Cerebellar nuclear complex (tissue), 1 donor: ENCODE measurements at regions not wholly inside any gene's neighbourhood (a gene's known extent, or its start where the extent isn't known, plus 50 kb on each side); places are given as distances from the start of the nearest gene placed in this dataset.

ENCODE experiments used
- DNase-seq, 2 experiments: peaks; one replicate each; lab custom pipeline; 2025; lab: John Stamatoyannopoulos, UW

DNA sequence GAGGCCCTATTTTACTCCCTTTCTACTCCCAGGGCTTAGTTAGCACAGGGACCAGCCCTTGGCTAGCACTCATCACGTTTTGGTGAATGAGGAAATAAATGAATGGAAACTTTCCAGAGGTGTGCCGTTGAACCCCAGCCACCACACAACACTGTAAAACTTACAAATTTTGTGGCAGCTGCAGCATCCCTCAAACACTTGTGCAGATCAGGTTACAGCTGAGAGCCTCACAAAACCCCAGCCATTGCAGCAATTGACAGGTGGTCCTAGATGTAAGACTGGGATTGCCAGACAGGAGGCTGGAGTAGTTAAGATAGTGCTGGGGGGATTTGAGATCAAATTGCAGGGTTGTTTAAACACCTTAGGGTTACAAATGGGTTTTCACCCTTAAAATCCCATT, 482.2 kb upstream of the KIF2A start:
- DNase-seq = no peak

DNA sequence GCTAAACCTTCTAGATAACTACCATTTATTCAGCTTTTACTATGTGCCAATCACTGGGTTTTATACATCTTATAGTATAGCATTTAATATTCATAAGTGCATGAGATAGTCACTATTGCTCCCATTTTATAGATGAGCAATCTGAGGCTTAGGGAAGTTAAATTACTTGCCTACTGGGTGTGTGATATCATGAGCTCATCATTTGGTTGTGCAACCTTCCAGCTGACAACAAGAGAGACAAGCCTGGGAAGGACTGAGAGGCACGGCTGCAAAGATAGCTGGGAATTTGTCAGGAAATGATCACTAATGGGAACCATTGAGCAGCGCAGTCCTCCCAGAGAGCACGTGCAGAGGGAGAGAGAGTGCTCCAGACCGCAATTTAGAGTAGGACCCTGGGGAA, 481.6 kb upstream of the KIF2A start:
- DNase-seq = no peak

DNA sequence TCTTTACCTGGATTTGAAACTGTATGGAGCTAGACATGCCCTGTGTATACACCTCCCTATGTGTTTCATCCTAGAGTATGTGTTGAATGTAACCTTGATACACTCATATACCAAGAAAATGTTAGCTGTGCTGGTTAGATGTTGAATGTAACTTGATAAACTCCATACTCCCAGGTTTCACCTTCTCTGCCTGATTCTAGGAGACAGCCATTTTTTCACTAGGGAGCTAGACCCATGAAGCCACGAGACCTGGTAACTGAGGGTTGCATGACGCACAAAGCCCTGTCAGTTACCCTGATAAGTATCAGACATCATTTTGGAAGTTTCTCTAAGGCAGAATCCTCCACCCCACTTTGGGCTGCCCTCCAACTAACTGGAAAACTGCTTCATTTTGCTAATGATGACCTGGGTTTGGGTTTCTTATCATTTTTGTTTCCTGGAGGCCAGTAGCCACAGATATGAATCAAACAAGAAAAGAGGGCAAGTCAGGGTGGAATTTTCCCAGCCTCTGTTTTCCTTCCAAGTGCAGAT, 478.5 kb upstream of the KIF2A start:
- no peak for DNase-seq

DNA sequence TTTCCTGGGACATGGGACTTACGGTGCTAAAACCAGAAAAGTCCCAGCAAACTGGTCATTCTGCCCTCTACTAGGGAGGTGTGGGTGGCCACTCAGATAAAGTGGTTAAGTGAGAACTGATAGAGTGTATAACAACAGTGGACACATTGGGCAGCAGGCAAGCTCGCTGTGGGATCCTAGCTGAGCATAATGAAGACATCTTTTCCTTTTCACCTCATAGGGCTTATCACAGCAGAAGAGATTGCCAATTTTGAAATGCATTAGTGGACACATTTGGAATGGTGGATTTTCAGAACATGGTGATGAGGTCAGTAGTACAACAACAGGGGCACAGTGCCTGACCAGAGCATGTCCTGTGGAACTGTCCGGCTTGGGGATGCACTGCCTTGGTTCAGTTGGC, 477.1 kb upstream of the KIF2A start:
- DNase-seq = no peak

- DNase-seq = no peak
Observed at GRCh38 chr5:61831736-61832135, 474.3 kb upstream of the KIF2A start.

GRCh38 chr5:61837788-61838187, 468.2 kb upstream of the KIF2A start:
- DNase-seq = no peak

DNA sequence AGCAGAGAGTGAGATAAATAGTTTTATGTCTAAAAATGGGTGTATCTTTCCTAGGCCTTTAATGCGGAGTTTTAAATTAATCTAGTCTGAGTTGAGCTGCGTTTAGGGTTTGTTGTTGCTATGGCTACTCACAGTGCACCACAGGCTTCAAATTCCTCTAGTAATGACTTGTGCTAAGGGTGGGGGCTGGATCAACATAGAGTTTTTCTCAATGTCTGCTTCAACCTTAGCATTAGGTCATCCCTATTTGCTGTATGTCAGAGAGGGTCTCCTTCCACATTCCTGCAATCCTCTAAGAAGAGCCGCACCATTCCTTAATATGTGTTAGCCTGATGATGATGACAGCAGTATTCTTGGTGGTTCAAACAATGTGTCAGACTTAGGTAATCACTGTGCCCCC, 465.6 kb upstream of the KIF2A start:
- DNase-seq = no peak

GRCh38 chr5:61842840-61843239, 463.2 kb upstream of the KIF2A start:
- DNase-seq = no peak

GRCh38 chr5:61850696-61851095, 455.3 kb upstream of the KIF2A start:
- no peak for DNase-seq

DNA sequence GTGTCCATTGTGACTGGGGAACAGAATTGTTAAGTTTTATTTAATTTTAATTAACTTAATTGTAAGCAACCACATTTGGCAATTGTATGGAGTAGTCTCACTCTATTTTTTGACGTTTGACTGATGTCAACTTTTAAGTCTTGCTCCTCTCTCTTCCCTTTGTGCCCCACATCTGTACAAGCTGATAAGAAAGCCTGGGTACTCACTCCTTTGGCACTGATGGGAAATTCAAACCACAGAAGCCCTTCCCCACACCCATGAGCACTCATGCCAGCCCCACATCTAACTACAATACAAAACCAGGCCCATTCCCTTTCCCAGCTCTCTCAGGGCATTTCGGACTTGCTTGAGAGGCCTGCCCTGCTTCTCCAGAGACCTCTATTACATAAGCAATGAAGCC, 451.5 kb upstream of the KIF2A start:
- no peak for DNase-seq

GRCh38 chr5:61860978-61861377, 445.0 kb upstream of the KIF2A start:
- DNase-seq = no peak

DNA sequence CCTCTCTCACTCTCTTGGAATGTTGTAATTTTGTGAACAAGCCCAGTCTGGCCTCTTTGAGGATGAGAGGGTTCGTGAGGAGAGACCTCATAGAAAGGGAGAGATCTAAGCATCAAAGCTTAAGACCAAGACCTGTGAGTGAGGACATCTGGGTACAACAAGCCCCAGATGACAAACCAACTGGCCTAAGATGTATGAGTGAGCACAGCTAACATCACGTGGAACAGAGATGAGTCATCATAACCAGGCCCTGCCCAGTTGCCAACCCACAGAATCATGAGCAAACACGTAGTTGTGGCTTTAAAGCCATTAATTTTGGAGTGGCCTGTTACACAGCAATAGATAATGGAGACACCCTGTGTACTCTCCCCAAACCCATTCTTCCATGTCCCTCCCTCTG, 439.1 kb upstream of the KIF2A start:
- DNase-seq = no peak

GRCh38 chr5:61869333-61869732, 436.7 kb upstream of the KIF2A start:
- no peak for DNase-seq

- DNase-seq = no peak
Observed at GRCh38 chr5:61878471-61878870, 427.5 kb upstream of the KIF2A start.

DNA sequence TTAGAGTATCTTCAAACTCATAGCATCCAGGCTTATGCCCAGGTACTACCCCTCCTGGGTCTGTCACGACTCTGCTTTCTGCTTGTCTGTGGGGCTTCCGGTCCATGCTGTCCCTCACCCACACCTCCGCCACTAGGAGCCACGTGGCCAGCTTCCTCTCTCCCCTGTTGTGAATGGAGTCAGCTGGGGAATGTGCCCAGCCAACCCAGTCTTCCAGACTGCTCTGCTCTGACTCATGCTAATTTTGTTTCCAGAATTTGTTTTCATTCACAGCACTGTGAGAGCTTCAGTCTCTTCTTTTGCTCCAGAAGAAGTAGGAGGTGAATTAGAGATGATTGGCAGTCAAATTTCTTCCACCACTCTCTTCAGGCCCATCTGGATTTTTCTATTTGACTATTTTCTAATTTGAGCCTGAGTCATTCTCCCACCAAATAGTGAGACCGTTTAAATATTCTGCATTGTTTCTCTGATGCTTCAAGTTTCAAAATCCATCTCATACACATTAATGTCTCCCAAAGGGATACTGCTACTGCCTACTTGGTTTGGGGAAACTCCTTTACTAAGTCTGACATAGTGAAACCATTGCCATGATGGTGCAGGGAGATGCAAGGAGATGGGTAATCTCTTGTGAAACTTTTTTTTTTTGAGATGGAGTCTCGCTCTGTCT, 424.1 kb upstream of the KIF2A start:
- DNase-seq = no peak

- DNase-seq = no peak
Observed at GRCh38 chr5:61882901-61883500, 423.0 kb upstream of the KIF2A start.

GRCh38 chr5:61884252-61884855, 421.7 kb upstream of the KIF2A start:
- DNase-seq = no peak

DNA sequence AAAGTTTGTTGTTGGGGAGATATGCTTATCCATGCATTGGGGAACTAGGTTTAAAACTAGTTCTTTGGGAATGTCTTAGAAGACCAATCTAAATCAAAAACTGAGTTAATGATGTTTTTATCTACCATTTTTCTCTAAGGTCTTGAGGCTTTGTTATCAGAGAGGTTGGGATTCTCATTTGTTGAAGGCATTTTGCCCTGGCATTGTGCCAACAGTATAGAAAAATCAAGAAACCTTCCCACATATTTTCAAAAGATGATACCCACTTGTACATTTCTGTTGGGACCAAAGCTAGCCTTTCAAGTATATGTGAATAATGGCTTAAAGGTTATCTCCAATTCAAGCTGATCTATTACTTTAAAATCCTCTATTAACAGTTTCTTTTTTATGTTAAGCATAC, 419.8 kb upstream of the KIF2A start:
- no peak for DNase-seq

GRCh38 chr5:61887271-61887670, 418.7 kb upstream of the KIF2A start:
- DNase-seq = no peak

DNA sequence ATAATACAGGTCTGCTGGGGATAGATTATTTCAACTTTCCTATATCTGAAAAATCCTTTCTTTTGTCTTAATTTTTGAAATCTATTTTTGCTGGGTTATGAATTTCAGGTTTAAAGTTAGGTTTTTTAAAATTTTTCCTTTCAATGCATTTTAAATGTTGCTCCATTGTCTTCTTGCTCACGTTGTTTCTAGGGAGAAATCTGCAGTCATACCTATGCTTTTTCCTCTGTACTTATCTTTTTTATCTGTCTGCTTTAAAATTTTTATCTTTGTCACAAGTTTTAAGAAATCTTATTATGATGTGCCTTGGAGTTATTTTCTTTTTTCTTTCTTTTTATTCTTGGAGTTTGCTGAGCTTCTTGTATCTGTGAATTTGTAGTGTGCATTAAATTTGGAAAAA, 412.0 kb upstream of the KIF2A start:
- DNase-seq = no peak

- DNase-seq = no peak
Observed at GRCh38 chr5:61896811-61897210, 409.2 kb upstream of the KIF2A start.

DNA sequence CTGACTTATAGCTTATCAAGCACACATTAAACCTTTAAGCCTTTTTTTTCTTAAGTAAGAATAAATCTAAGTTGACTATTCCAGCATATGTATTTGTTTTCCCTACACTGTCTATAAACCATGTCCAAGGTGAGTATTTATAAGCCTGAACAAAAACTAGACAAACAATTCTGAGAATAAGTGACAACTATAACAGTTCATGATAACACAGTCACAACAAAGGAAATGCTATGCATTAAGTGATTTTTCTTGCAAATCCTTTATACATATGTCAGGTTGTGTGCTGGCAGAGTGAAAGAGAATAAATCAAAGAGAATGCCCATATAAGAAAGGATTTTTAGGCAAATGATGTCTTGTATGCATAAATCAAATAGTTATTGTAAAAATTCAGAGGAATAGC, 408.8 kb upstream of the KIF2A start:
- no peak for DNase-seq

DNA sequence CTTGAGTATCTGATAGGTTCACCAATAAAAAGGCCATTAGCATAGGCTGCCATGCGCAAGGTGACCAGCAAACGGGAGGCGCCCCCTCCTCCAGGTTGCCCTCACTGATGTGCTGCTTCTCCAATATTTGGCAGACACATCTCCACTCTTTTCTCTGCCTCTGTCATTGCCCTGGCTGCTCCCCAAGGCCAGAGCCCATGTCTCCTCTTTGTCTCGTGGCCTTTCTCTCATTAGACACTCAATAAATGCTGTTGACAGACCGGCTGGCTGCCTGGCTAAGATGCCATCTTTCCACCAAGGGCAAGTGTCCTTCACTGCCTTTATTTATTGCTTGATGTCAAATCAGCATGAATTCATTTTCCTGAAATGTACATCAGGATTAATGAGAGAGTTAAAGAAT, 404.0 kb upstream of the KIF2A start:
- DNase-seq = no peak

DNA sequence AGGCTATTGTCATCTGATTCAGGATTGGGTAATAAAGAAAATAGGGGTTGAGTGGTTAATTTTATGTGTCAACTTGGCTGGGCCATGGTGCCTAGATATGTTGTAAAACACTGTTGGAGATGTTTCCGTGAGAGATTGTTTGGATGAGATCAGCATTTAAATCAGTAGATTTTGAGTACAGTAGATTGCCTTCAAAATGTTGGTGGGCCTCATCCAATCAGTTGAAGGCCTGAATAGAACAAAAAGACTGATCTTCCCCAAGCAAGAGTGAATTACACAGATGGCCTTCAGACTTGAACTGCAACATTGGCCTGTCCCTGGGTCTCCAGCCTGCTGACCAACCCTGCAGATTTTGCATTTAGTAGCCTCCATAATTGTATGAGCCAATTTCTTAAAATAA, 401.3 kb upstream of the KIF2A start:
- no peak for DNase-seq
